ENCODE measurements at regions not wholly inside any gene's neighbourhood (a gene's known extent, or its start where the extent isn't known, plus 50 kb on each side); places are given as distances from the start of the nearest gene placed in this dataset.

DNA sequence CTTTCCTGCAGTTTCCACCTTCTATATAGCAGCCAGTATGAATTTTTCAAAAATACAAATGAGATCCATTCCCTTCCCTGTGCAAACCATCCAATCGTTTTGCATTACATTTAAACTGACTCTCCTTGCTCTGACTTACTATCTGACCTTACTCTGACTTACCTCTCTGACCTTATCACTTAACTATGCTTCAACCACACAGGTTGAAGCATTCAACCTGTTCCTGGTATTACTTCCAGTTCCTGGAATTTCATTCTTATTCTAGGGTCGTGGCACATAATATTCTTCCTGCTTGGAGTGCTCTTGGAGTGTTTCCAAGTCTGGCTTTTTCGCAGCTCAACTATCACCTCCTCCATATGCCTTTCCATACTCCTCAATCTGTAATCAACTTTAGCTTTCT is 850.6 kb upstream of the CHAC2 start:
- DNase-seq = no peak

DNA sequence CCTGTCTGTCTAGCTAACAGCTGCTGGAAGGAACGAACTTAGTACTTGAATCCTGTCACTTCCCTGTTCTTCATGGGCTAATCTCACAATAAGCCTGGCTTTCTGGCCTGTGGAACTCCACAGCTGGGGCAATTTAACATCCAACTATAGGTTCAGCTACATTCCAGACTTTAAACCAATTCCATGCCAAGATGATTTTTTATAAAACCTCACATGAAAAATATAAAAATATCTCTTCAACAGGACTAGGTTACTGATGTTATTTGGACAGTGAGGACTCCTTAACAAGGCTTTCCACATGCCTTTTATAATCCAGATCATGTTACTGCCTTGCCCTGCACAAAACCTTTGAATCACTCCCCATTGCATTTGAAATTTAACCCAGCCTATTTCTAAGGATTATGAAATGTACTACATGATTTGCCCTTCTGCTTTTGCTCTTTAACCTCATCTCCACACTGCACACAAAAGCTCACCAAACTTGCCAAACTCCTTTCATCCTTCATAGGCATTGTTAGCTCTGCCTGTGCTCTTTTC is 863.2 kb upstream of the CHAC2 start:
- no peak for DNase-seq

DNA sequence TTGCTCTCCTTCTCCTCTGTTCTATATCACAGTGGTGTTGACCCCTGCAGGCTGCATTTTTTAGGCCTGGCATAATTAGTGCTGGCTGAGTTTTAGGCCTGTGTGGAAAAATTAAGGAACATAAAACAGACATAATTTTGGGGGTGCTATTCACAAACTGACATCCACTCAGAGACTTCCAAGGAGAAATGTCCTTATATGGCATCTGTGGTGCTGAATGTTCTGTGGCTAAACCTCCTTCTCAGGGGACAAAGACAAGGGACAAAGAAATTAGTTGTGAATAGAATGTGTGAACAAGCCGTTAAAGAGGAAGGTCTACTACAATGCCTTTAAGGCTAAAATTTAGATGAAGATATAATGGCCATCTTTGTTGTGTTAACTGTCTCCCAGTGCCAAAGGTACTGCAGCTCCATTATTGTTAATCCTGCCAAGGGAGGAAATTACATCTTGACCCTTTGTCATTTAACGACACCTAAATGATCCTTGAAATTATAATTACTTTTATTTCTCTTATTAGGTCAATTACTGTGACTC is 870.0 kb upstream of the CHAC2 start:
- peak; percentile 30 for DNase-seq

DNA sequence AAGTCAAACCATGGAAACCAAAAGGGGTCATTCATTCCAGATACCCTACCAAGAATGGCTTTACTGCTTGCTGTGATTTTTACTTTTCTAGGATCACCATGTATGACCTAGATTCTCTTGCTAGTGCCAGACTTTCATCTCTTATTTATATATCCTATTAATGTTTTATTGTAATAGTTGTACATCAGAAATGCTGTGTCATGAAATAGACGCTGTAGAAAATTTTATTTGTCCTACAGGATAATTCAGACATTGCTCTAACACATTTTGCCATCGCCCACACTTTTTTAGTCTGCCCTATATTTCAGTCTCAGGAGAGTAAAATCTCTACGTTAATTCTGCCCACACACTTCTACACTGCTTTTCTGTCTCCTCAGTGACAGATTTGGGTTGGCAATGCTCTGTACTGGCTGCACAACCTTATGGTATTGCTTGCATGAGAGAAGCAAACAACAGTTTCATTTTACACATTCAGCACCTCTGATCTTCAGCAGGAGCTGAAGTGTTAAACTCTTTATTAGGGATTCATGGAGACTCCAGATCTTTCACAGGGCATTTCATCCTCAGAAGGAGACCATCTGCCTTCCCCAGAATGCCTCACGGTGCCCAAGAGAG is 871.8 kb upstream of the CHAC2 start:
- DNase-seq = no peak

DNA sequence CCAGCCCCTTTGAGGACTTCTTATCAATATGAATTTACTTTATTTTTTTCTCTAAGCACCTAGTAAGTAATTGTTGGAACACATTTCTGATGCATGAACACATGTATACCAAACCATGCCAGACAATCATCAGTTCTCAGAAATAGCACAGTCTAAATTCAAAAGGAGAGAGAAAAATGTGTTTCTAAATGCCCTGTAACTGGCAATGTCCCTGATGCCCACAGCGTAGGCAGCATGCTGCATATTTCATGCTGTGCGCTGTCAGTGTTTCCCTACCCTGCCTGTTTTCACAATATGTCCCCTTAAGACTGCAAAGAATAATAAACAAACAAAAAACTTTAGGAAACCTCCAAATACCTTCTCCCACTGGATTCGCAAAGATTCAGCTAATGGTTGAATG is 881.0 kb upstream of the CHAC2 start:
- no peak for DNase-seq

DNA sequence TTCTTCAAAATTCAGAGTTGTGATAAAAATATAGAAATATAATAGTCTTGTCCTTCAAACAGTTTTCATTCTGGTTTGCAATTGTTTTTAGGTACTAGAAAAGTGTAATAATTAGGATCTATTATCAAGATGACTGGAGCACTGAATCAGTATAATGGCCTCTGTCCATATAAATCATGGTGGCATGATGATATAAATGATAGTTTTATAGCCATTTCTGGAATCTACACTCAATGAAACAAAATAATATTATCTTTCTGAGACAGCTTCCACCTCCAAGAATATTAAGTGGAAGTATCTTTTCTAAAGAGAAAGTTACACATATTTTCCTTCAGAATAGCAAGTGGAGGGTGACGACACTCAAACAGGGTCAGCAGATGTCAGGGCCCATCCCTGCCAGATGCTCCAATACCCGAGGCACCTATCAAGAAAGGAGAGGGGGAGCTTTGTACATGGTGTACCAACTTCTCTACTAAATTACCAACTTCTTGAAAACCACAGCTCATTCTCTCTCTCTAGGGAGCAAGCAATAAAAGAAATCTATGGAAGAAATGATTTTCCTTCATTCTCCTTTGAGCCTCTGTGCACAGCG is 882.7 kb upstream of the CHAC2 start:
- DNase-seq = no peak

DNA sequence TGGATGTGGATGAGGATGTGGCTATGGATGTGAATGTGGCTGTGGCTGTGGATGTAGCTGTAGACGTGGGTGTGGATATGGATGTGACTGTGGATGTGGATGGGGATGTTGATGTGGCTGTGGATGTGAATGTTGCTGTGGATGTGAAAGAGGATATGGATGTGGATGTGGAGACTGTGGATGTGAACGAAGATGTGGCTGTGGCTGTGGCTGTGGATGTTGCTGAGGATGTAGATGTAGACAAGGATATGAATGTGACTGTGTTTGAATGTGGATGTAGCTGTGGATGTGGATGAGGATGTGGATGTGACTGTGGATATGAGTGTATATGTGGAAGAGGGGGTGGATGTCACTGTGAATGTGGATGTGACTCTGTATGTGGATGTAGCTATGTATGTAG is 884.6 kb upstream of the CHAC2 start:
- no peak for DNase-seq

DNA sequence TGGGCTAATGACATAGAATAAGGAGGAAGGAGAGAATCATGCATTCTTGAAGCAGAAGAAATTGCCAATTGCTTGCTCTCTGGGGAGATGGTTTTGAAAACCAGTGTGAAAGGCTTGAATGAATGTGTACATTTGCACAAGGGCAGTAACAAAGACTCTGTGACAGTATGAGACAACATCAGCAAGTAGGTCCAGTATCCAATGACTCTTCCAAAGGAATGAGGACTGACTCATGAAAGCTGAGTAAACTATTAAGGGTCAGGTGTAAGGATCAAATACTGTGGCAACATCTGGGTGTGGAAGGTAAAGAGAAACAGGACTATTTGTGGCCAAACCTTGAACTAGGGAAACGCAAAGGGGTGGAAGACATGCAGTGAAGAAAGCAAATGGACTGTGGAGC is 886.0 kb upstream of the CHAC2 start:
- no peak for DNase-seq

DNA sequence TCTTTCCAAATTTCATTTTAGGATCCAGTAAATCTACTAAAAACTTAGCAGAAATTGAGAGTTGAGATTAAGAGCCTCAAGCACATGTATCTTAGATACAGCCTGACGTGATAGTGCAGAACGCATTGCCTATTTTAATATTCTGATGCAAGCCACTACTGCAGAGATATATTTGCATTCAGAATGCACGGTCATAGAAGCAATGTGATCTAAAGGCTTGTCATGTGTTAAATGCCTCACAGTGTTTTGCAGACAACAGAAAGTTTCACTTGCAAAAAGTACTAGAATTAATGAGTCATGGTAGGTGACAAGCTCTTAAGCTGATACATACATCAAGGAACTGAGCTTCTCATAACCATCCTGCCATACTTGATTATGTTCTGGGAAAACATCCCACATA is 886.7 kb upstream of the CHAC2 start:
- DNase-seq = no peak

DNA sequence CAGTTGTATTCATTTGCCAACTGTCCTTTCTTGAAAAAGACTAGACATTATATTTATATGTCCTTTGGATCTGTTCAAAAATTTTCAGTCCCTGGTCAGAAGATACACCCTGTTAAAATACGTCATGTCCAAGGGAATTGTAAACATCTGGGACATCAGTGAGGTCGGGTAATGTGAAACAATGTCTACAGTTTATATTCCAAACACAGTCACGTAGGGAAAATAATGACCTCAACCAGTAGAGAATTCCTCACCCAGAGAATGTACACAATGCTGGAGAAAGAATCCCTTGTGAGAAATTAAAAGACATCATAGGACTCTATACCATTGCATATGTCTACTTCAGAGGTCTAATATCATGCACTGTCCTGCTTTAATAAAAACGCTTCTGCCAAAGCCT is 888.0 kb upstream of the CHAC2 start:
- no peak for DNase-seq

DNA sequence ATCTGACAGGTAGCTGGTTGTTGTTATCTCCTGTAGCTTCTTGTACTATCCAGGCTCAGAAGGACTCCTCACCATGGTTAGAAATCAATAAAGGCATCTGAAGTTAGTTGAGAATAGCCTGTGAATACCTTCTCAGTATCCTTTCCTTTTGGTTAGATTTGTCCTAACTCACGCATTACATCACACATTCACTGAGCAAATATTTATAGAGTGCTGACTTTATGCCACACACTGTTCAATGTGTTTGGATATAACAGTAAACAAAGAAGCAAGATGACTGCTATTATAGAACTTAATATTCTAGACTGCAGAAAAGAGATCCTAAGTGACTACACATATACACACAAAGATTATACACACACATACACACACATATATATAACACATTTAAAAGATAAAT is 889.9 kb upstream of the CHAC2 start:
- no peak for DNase-seq

DNA sequence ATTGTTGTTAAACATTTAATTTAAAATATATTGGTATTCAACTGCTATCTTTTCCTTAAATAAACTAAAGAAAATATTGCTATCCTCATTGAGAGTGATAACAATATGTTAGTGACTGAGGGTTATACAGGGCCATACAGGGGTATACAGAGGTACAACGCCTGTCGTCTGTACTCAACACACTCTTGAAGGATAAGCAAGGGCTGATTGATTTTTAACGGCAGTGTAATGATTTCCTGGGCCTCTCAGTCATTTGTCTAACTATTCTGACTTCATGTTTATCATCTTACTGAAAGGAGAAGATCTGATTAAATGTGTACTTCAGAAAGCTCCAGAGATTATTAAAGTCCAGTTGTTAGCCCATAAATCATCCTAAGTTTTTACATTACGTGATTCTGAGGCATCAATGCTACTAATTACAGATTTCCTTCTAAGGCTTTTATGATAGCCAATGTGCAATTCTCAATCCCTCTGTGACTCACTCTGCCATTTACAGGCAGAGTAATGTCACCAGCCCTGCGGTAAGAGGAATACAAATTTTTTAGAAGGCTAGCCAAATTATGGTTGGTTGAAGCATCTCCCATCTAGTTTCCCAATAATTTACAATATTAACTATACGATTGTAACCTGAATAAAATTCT is 893.0 kb upstream of the CHAC2 start:
- DNase-seq = no peak

DNA sequence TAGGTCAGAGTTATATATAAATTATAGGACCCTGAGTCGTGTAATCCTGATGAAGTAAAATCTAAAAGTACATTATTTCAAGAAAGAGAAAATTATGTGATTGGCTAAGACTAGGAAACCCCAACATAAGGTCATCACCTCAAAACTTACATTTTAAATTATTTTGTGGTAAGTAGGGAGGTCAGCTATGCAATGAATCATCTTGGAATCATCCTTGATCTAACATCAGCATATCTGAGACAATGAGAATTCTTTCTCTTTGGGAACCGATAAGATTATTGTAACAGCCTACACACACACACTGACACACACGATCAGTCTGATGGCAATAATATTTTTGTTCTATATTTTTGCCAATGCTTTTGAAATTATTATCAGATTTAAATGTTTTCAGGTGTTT is 904.8 kb upstream of the CHAC2 start:
- no peak for DNase-seq

DNA sequence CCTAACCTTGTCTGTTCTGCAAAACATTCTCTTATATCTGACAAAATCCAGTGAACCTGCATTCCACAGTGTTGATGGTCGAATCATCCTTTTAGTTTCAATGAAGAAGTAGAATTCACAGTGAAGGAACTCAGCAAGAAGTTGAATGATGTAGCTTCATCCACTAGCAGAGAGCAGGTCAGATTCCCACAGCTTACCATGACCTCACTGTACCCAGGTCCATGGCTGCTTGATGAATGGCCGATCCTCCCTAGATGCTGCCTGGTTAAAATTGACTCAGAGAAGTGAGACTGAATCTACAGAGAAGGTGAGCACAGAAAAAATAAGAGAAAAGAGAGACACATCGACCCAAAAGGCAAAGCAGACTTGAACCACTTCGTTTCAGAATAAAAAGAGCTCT is 906.0 kb upstream of the CHAC2 start:
- no peak for DNase-seq

DNA sequence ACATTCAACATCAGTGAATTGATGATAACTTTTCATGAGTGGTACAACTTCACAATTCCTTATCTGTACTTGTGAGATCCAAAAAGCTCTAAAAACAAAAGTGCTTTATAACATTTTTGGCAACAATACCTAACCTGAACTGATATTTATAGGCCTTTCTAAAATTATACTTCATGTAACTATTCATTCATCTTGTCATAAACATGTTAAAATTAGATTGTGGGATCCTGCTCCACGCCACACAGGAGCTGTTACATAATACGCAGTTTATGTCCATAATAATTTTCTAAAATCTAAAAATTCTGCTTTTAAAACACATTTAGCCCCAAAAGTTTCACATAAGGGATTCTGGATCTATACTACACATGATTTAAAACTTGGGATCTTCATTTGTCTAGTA is 908.5 kb upstream of the CHAC2 start:
- no peak for DNase-seq

DNA sequence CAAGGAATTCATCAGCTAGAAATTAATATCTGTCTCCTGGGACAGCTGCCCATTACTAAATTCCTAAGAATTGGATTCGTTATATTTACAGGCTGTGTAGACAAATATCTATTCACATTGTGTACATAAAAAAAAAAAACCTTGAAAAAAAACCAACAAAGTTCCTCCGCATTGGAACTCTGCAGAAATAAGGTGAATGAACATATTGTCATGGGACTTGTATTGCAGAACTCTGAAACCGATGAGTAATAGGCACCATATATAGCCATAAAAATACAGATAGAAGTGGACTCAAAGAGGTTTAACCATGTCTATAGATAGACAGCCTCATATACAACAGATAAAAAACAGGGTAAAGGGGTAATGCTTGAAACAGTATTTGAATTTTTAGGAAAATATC is 909.9 kb upstream of the CHAC2 start:
- no peak for DNase-seq

DNA sequence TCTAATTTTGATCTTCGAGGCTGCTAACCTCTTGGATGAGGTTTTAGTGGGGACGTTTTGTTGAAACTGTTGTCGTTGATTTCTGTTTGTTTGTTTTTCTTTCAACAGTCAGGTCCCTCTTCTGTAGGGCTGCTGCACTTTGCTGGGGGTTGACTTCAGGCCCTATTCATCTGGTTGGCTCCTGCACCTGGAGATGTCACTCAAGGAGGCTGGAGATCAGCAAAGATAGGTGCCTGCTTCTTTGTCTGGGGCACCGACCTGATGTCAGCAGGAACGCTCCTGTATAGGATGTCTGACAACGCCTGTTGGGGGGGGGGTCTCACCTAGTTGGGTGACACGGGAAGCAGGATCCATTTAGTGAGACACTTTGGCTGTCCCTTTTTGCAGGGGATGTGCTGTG is 915.6 kb upstream of the CHAC2 start:
- no peak for DNase-seq

DNA sequence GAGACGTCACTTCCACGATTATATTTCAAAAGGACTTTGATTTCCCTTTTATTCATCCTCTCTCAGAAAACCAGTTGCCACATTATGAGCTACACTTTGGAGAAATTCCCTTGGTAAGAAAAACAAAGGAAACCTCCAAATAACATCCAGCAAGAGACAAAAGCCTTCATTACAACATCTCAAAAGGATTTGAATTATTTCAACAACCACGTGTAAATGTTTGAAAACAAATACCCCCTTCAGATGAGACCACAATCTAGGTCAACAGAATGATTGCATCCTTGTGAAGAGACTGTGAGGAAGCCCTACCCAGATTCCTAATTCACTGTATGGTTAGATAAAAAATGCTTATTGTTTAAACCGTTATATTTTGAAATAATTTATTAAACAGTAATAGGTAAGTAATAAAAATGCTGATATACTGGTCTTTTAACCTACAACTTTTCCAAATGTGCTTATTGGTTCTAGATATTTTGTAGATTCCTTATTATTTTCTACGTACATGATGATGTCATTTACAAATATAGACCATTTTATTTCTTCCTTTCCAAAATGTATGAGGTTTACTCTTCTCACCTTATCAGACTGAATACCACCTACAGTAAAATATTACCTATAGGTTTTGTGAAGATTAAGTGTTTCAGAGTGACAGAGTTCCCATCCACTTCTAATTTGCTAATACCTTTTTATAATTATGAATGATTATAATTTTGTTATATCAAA is 922.7 kb upstream of the CHAC2 start:
- no peak for DNase-seq

DNA sequence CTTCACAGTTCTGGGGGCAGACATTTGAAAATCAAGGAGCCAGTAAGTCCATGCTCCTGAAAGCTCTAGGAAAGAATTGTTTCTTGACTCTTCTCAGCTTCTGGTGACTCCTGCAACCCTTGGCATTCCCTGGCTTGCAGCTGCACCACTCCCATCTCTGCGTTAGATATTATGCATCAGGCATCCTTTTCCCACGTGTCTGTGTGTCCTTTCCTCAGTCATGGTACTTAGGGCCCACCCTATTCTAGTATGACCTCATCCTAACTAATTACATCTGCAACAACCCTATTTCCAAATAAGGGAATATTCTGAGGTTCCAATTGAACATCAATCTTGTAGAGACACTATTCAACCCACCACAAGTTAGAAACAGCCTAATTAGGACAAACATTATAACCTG is 931.7 kb upstream of the CHAC2 start:
- DNase-seq = no peak

DNA sequence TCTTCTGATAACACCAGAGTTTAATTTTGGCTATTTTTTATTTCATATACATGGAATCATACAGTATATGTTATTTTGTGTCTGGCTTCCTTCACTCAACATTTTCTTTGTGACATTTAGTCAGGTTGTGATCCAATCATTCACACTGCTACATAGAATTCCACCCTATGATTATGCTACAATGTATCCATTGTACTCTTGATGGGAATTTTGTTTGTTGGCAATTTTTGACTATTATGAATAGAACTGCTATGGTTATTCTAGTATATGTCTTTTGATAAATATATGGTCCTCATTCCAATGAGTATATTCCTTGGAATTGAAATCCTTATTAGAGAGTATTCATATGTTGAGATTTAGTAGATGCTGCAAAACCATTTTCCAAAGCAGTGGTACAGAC is 936.4 kb upstream of the CHAC2 start:
- DNase-seq = no peak

DNA sequence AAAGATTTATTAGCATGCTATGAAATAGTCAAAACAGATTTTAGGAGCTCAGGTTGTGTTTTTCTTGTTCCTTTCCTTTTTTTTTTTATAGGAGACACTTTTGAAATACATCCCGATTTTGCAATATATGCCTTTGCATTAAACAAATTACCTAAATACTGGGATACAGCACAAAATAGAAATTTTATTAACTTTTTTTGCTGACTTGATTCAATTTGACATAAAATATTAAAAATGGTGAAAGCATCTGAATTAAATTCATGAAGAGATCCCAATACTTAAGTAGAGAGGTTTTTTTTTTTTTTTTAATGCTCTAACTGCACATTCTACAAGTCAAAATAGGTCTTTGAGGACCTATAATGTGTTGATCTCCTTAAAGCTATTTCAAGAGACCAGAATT is 939.5 kb upstream of the CHAC2 start:
- no peak for DNase-seq

DNA sequence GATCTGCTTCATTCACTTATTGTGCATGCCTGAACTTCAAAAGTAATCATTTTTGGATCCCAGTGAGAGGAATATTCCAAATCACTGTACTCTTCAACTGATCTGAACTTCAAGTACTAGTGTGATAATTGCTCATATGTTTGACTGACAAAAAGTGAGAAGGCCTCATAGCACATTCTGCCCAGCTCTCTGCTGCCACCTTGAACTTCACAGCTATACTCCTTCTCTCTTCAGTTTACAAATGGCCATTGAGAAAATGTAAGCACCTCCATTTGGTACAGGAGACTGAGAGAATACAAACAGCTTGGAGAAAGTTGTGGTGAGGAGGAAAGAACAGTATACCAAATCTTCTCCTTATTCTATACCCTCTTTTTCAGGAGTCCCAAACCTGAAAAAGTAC is 946.0 kb upstream of the CHAC2 start:
- peak; percentile 3 for DNase-seq

DNA sequence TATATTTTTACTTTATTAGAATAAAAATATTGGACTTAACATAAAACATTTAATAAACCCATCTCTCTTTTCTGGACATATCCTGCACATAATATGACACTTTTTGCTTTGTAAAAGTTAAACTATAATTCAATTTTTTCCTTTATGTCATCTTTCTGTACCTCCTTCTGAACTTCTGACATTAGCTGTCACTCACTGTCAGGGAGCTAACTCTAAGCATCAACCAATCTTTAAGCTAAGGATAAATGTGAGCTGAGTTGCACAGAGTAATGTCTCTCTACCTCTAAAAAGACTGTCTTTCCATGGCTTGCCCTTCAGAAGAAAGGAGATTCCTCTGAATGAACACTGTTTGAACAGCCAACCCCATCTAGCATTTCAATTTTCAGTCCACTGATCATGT is 948.6 kb upstream of the CHAC2 start:
- DNase-seq = no peak

DNA sequence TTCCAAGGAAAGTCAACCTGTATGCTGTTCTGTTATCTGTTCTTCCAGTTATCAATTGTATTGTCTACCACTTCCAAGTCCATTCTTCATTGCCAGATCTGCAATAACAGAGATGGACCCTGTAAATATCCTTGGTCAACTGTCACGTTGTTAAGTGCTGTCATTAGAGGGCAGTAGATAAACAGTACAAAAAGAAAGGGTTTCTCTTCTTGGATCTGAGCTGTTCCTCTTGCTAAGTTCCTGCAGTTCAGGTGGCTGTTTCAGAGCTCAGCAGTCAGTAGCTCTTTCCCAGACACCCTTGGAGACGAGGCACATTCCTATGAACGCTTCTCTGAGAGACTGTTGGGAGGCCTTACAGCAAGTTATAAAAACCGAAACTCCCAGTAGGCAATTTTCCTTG is 957.1 kb upstream of the CHAC2 start:
- DNase-seq = no peak
